Esophagus muscularis mucosa (tissue), 3 donors: ENCODE measurements at regions not wholly inside any gene's neighbourhood (a gene's known extent, or its start where the extent isn't known, plus 50 kb on each side); places are given as distances from the start of the nearest gene placed in this dataset.

Experiments used
- POLR2A ChIP-seq: fragments of 450-650 bp; IDR thresholded peaks from one replicate; pipeline ENCODE4 v1.6.1; 2017; ENCODE audit warnings: antibody characterized with exemption, moderate library complexity, mild to moderate bottlenecking, low read depth
- TF ChIP-seq, protein P1 (sequence below), 3 experiments: fragments of 200-600 bp in 2 of 3; fragments of 450-650 bp in 1 of 3; sonication (generic) in 2 of 3; IDR thresholded peaks; one replicate each; pipeline ENCODE4 v1.5.1; 2017 to 2019; ENCODE audit warnings: antibody characterized with exemption in 3 of 3, mild to moderate bottlenecking in 2 of 3, moderate library complexity in 1 of 3

- TF ChIP-seq, protein P1, sequence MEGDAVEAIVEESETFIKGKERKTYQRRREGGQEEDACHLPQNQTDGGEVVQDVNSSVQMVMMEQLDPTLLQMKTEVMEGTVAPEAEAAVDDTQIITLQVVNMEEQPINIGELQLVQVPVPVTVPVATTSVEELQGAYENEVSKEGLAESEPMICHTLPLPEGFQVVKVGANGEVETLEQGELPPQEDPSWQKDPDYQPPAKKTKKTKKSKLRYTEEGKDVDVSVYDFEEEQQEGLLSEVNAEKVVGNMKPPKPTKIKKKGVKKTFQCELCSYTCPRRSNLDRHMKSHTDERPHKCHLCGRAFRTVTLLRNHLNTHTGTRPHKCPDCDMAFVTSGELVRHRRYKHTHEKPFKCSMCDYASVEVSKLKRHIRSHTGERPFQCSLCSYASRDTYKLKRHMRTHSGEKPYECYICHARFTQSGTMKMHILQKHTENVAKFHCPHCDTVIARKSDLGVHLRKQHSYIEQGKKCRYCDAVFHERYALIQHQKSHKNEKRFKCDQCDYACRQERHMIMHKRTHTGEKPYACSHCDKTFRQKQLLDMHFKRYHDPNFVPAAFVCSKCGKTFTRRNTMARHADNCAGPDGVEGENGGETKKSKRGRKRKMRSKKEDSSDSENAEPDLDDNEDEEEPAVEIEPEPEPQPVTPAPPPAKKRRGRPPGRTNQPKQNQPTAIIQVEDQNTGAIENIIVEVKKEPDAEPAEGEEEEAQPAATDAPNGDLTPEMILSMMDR (IDR thresholded peaks at IDR 0.05), result no peak
- no peak for TF ChIP-seq POLR2A
These were observed 161.5 kb upstream of the WDR1 start for GRCh38 chr4:10278071-10278470.
